Suprapubic skin (tissue), 4 donors: ENCODE measurements at regions not wholly inside any gene's neighbourhood (a gene's known extent, or its start where the extent isn't known, plus 50 kb on each side); places are given as distances from the start of the nearest gene placed in this dataset.

Experiments used
- EP300 ChIP-seq: sonication (generic); formaldehyde crosslinking; IDR thresholded peaks from one replicate; pipeline ENCODE4 v1.6.1; 2017; ENCODE audit warnings: antibody characterized with exemption
- POLR2AphosphoS5 ChIP-seq, 3 donors: sonication (generic); formaldehyde crosslinking; IDR thresholded peaks; one replicate each; pipeline ENCODE4 v1.6.1; 2017; ENCODE audit warnings: antibody characterized with exemption in 3 of 3
- TF ChIP-seq, protein P1 (sequence below), 2 donors: fragments of 200-600 bp in 1 of 2; fragments of 450-650 bp in 1 of 2; sonication (generic) in 1 of 2; IDR thresholded peaks; one replicate each; pipeline ENCODE4 v1.5.1; 2016 to 2019; ENCODE audit warnings: antibody characterized with exemption in 2 of 2, mild to moderate bottlenecking in 1 of 2, moderate library complexity in 1 of 2

GRCh38 chr3:8206971-8207617, 294.5 kb upstream of the LMCD1 start:
- TF ChIP-seq EP300: no peak
- TF ChIP-seq, protein P1, sequence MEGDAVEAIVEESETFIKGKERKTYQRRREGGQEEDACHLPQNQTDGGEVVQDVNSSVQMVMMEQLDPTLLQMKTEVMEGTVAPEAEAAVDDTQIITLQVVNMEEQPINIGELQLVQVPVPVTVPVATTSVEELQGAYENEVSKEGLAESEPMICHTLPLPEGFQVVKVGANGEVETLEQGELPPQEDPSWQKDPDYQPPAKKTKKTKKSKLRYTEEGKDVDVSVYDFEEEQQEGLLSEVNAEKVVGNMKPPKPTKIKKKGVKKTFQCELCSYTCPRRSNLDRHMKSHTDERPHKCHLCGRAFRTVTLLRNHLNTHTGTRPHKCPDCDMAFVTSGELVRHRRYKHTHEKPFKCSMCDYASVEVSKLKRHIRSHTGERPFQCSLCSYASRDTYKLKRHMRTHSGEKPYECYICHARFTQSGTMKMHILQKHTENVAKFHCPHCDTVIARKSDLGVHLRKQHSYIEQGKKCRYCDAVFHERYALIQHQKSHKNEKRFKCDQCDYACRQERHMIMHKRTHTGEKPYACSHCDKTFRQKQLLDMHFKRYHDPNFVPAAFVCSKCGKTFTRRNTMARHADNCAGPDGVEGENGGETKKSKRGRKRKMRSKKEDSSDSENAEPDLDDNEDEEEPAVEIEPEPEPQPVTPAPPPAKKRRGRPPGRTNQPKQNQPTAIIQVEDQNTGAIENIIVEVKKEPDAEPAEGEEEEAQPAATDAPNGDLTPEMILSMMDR (IDR thresholded peaks at IDR 0.05): no peak
- TF ChIP-seq POLR2AphosphoS5 (IDR thresholded peaks at IDR 0.05): no peak
